CD4-positive, alpha-beta T cell treated with Interleukin-4 for 1 hour (primary cell): ENCODE measurements at regions not wholly inside any gene's neighbourhood (a gene's known extent, or its start where the extent isn't known, plus 50 kb on each side); places are given as distances from the start of the nearest gene placed in this dataset.
"Not testable (repeated sequence)": the region's sequence is repeated elsewhere in the genome, so short reads cannot be mapped to it uniquely, and the experiment has no call there.

Experiments
- DNase-seq, 2 donors: peaks; one replicate each; pipeline ENCODE4 v3.0.0-alpha.2; 2020 to 2022

DNA sequence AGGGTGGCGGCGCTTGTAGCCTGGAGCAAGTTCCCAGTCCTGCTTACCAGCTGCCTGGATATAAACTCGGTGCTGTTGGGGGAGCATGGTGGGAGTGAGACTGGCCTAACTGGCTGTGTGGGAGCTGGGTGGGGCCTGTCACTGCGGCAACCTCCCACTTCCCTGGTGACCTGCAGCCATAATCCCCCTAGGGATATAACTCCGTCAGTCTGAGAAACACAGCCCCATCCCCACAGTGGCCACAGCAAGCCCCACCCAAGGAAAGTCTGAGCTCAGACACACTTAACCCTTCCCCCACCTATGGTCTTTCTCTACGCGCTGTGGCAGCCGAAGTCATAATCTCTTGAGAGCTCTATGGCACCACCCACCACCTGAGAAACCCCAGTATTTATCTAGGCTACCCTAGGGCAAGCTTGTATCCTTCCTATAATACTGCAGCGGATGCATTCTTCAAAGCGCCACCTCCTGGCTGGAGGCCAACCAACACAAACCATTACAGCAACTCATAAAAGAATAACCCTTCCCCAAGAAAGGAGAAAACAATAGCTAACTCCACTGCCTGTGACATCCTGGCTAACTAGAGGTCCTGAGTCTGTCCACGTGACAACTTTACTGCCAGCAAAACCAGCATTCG, 57.4 kb downstream of the ZNF648 start:
- DNase-seq = no peak

DNA sequence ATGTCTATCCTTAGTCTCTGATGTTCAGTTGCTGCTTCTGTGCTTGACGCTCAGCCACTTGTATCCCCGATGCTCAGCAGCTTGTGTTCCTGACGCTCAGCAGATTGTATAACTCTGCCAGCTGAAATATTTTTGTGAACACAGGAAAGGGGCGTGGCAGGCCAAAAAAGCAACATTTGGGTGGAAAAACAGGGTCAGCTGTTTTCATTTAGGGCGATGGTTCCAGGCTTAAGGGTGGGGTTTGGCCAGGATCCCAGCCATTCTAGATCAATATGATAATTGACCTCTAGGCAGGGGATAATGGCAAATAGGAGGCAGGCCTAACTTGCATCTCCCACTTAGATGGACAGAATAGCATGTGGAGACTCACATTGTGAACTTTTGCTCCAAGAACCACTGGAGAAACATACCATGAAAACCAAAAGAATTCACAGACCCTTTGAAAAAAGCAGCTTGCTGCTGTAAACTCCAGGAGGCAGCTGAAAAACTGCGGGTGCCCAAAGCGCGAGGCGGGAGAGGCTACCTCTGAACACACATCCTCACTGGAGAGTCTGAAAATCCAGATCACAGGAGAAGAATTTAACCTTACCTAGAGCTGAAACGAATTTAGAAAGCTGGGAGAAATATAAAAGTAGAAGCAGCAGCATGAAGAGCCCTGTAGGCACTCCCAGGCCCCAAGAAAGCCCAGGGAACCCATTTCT, 58.3 kb downstream of the ZNF648 start:
- no peak for DNase-seq

DNA sequence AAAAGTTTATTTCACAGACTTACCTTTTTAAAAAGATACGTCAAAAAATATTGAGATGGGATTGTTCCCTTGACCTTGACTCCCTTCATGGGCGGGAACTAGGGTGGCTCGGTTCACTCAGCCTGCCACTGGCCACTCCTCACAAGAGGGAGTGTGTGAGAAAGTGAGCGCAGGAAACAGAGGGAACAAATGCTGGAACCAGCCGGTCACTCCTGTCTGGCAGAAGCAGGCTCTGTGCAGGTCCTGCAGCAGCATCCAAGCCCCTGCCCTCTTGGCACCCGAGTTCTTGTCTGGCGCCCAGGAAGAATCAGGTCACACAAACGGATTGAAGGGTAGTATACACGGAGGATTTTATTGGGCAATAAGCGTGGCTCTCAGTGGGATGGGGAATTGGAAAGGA, 58.9 kb downstream of the ZNF648 start:
- no peak for DNase-seq

DNA sequence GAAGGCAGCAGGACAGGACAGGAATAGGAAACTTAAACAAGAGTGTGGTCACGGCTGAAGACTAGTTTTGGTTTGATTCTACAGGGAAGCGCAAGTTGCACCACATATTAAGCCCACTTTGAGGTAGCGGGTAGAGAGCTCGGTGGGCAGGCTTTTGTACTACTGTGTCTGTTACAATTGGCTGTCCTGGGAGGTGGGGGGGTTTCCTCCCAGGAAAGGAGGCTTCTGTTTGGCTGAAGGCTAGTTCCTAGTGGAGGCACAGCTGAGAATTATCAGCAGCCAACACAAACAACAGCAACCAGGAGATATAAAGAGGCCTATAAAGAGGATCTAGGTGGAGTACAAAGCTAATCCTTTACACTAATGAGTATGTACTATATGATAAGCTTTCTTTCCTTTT, 62.7 kb downstream of the ZNF648 start:
- no peak for DNase-seq

DNA sequence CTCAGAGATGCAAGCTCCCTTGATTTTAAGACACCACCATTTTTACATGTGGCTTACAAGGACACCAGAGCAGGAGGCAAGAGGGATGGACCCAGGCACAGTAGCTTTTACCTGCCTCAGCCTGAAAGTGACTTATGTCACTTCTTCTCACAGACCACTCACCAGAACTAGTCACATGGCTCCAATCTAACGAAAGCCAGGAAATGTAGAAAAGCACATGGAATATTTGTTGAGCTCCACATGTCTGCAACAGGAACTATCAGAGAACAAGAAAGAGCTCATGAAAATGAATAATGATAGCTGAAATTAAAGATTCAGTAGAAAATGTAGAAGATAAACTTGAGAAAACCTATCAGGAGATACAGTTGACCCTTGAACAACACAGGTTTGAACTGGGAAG, 69.4 kb downstream of the ZNF648 start:
- DNase-seq = no peak

DNA sequence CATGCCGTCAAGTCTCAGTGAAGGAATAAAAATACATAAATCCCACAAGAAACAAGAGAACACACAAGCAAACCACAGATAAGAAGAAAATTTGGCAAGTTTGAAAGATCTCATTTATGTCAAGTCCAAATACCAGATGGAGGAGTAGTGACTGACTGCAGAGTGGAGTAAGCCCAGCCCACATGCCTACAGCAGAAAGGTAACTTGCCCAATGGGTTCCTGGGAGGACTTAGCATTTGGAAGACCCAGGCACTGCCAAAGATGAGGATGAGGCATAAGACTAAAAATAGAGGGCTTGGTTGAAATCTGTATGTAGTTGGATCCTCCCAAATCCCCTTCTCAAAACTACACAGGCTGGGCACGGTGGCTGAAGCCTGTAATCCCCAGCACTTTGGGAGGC, 70.8 kb downstream of the ZNF648 start:
- DNase-seq = no peak

DNA sequence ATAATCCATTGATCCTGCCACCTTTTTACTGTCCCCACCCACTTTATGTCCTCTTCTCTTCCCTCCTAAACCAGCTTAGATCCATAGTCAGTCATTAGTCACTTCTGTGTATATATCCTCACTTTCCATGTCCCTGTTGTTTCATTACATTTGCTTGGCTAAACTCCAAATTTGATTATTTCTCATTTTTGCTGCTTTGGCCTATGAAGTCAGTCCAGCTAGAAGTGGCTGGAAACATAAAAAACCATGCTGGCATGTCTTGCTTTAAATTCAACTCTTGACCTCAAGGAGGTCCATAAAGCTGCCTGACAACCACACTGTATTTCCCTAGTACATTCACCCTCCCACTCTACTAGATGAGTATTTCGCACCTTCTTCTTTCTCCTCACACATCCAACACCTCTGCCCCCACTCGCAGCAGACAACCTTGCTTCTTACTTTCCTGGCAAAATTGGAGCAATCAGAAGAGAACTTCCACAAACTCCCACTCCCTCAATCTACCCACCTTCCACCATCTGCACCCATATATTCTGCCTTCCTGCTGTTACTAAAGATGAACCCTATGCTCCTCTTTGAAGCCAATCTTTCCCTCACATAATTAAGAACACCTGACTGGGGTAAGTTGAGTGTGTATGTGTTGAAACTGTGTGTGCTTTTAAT, 72.1 kb downstream of the ZNF648 start:
- no peak for DNase-seq

DNA sequence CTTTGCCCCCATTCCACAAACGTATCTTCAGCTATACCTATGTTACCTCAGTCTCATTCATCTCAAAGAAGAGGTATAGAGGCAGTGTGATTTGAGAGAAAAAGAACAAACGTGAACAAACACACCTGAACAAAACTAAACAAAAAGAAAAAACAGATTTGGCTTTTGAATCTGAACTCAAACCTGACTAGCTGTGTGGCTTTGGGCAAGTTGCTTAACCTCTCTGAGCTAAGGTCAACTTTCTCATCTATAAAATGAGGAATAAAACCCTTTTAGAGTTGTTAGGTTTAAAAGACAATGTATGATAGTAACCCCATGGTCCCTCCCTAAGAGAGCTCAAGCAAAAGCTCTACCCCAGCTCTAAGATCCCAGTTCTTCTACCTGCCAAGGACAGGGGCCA, 73.5 kb downstream of the ZNF648 start:
- DNase-seq = no peak

DNA sequence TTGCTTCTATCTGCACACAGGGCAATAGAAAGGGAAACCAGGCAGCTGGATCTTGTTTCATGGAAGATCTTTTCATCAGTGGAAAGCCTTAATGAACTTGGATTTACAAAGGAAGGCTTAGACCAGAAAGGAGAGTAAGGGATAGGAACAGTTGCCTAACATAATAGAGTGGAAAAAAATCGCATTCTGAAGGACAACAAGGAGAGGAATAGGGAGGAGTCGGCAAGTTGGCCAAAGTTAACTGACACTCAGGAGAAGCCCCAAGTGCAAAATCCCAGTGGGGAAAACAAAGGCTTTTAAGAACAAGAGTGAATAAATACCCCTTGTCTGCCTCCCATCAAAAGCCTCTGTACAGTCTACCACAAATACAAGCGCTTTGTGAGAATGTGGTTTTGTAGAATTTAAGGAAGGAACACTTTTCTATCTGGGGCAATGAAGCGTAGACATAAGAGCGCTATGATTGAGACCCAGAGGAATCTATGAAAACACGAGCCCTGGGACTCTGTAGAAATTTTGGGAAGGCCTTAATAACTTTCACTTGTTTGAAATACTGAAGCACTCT, 74.1 kb downstream of the ZNF648 start:
- DNase-seq = no peak

- DNase-seq = no peak
Measured at GRCh38 chr1:181986907-181987305, 74.6 kb downstream of the ZNF648 start.

- no peak for DNase-seq
Measured at GRCh38 chr1:181985936-181986906, 75.3 kb downstream of the ZNF648 start.

DNA sequence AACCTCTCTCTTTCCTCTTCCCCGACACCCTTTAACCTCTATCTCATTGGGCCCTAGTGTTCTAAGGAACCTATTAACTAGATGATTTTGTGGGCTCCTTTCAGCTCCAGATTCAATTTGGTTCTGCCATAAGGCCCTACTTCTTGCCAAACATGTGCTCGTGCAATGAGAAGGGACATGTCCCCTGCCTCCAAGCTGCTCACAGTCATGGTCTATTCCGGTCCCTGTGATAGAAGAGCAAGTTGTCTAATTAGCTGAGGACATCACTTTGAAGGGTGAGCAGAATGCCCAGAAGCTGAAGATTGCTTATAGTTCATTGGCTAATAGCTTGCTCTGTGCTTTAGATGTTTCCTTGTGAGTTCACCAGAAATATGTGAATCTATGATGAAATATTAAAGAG, 76.2 kb downstream of the ZNF648 start:
- DNase-seq = no peak

- DNase-seq = no peak
Measured at GRCh38 chr1:181984006-181984405, 77.5 kb downstream of the ZNF648 start.

DNA sequence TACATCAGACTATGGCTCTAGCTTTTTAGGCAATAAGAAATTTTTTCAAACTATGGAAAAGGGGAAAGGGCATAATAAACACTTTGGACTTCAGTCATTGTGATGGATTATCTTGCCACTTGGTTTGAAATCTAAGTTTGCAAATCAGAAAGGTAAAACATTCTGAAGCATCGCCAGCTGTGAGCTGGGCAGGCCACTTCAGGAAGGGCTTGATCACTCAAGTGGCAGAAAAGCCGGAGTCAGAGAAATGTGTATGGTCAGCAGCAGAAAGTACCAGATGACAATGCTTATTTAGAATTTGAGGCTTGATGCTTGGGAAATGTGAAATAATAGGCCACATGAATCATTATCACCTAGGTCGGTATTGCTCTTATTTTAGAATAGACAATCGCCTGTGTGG, 79.7 kb downstream of the ZNF648 start:
- DNase-seq = no peak

DNA sequence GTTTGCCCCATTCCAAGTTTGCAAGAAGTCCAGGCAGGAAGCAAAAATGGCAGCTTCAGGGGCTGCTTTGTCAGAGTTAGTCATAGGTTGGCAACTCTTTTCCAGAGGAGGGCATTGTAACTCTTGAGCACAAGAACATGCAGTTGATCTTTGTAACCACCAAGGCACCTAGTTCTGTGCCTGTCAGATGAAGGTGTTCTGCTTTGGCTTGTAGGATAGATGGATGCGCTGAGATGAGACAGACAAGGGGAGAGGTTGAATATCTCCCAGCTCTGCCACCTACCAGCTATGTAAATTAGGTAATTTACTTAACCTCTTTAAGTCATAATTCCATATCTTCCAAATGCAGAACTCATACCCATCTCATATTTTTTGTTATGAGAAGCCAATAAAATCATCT, 89.3 kb downstream of the ZNF648 start:
- DNase-seq = no peak

DNA sequence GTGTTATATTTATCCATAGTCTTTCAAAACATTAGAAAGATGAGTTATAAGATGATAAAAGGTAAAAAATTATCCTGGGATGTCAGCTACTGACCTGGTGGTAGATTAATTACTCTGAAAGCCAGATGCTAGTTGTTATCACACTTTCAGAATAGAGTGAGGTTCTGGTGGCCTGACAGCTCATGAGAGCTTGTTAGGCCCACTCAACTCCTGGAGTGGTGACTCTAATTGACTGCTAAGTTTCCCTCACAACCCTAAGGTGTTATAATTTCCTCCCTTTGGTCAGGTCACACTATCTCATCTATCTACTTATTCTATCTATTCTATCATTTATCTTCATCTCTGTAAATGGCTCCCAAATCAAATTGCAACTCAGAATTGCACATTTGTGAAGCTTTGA, 90.1 kb downstream of the ZNF648 start:
- no peak for DNase-seq

DNA sequence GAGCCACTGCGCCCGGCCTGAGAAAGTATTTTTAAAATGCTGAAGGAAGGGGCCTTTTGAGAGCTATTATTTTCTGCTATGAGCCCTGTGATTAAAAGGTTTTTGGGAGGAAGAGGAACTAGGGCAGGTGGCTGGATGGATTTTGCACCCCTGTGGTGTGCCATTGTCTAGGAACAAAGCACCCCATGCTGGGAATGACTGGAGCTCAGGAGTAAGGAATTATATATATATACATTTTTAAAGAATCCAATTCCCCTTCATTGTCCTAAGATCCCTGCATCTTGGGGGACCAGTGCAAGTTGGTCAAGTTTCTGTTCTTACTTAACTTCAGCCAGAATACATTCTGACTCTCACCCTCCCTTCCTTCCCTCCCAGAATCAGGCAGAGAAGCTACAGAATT, 91.6 kb downstream of the ZNF648 start:
- DNase-seq = no peak

DNA sequence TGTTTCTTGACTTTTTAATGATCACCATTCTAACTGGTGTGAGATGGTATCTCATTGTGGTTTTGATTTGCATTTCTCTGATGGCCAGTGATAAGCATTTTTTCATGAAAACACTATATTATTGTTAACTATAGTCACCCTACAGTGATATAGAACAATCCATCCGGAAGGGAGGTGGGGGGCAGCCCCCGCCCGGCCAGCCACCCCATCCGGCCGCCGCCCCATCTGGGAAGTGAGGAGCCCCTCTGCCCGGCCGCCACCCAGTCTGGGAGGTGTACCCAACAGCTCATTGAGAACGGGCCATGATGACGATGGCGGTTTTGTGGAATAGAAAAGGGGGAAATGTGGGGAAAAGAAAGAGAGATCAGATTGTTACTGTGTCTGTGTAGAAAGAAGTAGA, 106.8 kb downstream of the ZNF648 start:
- DNase-seq = not testable (repeated sequence)

GRCh38 chr1:181954178-181954577, 107.3 kb downstream of the ZNF648 start:
- not testable (repeated sequence) for DNase-seq

DNA sequence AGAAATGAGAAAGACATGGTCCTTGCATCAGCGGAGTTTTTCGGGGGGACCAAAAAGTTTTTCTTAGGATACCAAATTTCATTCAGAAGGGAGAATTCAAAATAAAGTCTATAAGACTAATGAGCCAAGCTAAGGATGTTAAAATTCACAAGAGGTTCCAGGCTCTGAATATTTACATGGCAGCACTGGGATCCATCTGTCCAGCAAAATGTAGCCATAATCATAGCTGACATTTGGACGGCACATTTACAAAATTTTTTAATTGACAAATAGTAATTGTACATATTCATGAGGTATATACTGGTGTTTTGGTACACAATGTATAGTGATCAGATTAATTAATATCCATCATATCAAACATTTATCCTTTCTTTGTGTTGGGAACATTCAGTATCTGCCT, 107.9 kb downstream of the ZNF648 start:
- no peak for DNase-seq

DNA sequence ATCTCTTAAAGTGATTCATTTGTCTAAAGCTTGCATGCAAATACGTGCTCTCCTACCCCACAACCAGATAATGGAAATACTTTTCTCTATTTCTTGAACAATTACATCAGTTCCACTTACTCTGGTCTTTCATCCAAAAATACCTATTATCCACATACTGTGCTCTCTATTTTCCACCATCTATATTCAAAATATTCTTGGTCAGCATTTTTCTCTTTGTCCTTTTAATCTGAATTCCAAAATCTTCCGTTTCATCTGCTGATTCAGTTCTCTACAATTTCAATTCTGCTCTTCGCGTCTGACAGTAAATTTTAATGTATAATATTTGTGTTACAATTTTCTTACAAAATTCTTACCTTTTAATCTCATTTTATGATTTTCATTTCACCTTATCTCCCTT, 110.3 kb downstream of the ZNF648 start:
- no peak for DNase-seq

DNA sequence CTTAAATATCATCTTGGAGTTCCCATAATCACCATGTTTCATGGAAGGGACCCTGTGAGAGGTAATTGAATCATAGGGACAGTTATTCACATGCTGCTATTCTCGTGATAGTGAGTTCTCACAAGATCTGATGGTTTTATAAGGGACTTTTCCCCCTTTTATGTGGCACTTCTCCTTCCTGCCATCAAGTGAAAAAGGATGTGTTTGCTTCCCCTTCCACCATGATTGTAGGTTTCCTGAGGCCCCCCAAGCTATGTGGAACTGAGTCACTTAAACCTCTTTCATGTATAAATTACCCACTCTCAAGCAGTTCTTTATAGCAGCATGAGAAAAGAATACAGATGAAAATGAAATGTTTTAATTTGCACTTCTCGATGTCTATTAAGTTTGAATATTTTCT, 112.0 kb downstream of the ZNF648 start:
- no peak for DNase-seq

GRCh38 chr1:181948372-181948771, 113.1 kb downstream of the ZNF648 start:
- DNase-seq = no peak
